CD14-positive monocyte (primary cell): ENCODE measurements at regions not wholly inside any gene's neighbourhood (a gene's known extent, or its start where the extent isn't known, plus 50 kb on each side); places are given as distances from the start of the nearest gene placed in this dataset.

Experiments
- DNase-seq, 3 donors: peaks; one replicate each; pipeline ENCODE4 v3.0.0-alpha.2; 2011 to 2022
- H2AFZ ChIP-seq: 2 replicates; pipeline ENCODE4 v1.6.0; 2012; ENCODE audit warnings: mild to moderate bottlenecking, low read depth, low read length, inconsistent platforms; ENCODE audit not compliant: insufficient read depth, poor library complexity, severe bottlenecking
- H3K27ac ChIP-seq, 2 donors: 1 replicate in 1 of 2; 2 replicates in 1 of 2; pipeline ENCODE4 v1.5.1; 2012 to 2013; ENCODE audit warnings: low read length in 2 of 2, control low read depth in 1 of 2, inconsistent platforms in 1 of 2, low read depth in 1 of 2, mild to moderate bottlenecking in 1 of 2
- H3K27me3 ChIP-seq, 2 donors: one replicate each; pipeline versions ENCODE4 v1.6.0 to v1.6.1; 2011 to 2013; ENCODE audit warnings: low read length in 2 of 2; ENCODE audit not compliant: control insufficient read depth in 2 of 2, insufficient read depth in 2 of 2
- H3K36me3 ChIP-seq, 2 donors: replicated peaks in 1 of 2; 1 replicate in 1 of 2; 2 replicates in 1 of 2; pipeline versions ENCODE4 v1.5.1 to v1.6.1; 2012 to 2013; ENCODE audit warnings: low read length in 2 of 2, control low read depth in 1 of 2, inconsistent platforms in 1 of 2, mild to moderate bottlenecking in 1 of 2; ENCODE audit not compliant: insufficient read depth in 2 of 2, control insufficient read depth in 1 of 2
- H3K4me1 ChIP-seq, 2 donors: 1 replicate in 1 of 2; 2 replicates in 1 of 2; pipeline versions ENCODE4 v1.5.1 to v1.6.1; 2012 to 2013; ENCODE audit warnings: low read length in 2 of 2, control low read depth in 1 of 2, inconsistent platforms in 1 of 2, mild to moderate bottlenecking in 1 of 2, moderate library complexity in 1 of 2; ENCODE audit not compliant: insufficient read depth in 2 of 2, control insufficient read depth in 1 of 2
- H3K4me2 ChIP-seq: replicated peaks from 2 replicates; pipeline ENCODE3; 2012; ENCODE audit warnings: low read length, moderate library complexity, mild to moderate bottlenecking; ENCODE audit not compliant: poor library complexity, severe bottlenecking; ENCODE audit errors: extremely low read depth
- H3K4me3 ChIP-seq, 3 experiments: fragments of 200-600 bp in 1 of 3; sonication (generic) in 1 of 3; replicated peaks in 1 of 3; 1 replicate in 2 of 3; 2 replicates in 1 of 3; pipeline ENCODE4 v1.5.1; 2011 to 2013; ENCODE audit warnings: low read length in 3 of 3, mild to moderate bottlenecking in 3 of 3, control low read depth in 2 of 3, low read depth in 2 of 3, inconsistent platforms in 1 of 3, moderate library complexity in 1 of 3
- H3K79me2 ChIP-seq: 2 replicates; pipeline ENCODE4 v1.6.0; 2012; ENCODE audit warnings: mild to moderate bottlenecking, control low read depth, inconsistent platforms, low read length, moderate library complexity; ENCODE audit not compliant: insufficient read depth
- H3K9ac ChIP-seq: 2 replicates; pipeline ENCODE4 v1.6.0; 2017; ENCODE audit warnings: low read length, mild to moderate bottlenecking; ENCODE audit not compliant: insufficient read depth, poor library complexity, severe bottlenecking
- H3K9me3 ChIP-seq, 2 donors: replicated peaks in 1 of 2; 1 replicate in 1 of 2; 2 replicates in 1 of 2; pipeline versions ENCODE4 v1.5.1 to v1.6.1; 2012 to 2013; ENCODE audit warnings: low read length in 2 of 2, control low read depth in 1 of 2; ENCODE audit not compliant: control insufficient read depth in 1 of 2, insufficient read depth in 1 of 2
- H4K20me1 ChIP-seq: 2 replicates; pipeline ENCODE4 v1.6.0; 2012; ENCODE audit warnings: mild to moderate bottlenecking, low read length, control low read depth, moderate library complexity; ENCODE audit not compliant: insufficient read depth
- H3K27ac Mint-ChIP-seq, 7 donors: one replicate each; pipeline ENCODE4 v1.8.0; 2020; ENCODE audit warnings: mild to moderate bottlenecking in 7 of 7, mixed read lengths in 7 of 7, moderate library complexity in 6 of 7, inconsistent platforms in 2 of 7
- H3K27me3 Mint-ChIP-seq, 3 donors: one replicate each; pipeline ENCODE4 v1.8.0; 2021 to 2022; ENCODE audit warnings: low read depth in 3 of 3, mild to moderate bottlenecking in 3 of 3, mixed read lengths in 3 of 3, moderate library complexity in 3 of 3, inconsistent platforms in 1 of 3
- H3K36me3 Mint-ChIP-seq, 2 donors: one replicate each; pipeline ENCODE4 v1.8.0; 2020; ENCODE audit warnings: mixed read lengths in 2 of 2, inconsistent platforms in 1 of 2, mild to moderate bottlenecking in 1 of 2
- H3K4me1 Mint-ChIP-seq: one replicate; pipeline ENCODE4 v1.8.0; 2020; ENCODE audit warnings: mild to moderate bottlenecking, mixed read lengths
- H3K4me3 Mint-ChIP-seq, 2 donors: one replicate each; pipeline ENCODE4 v1.8.0; 2020; ENCODE audit warnings: mild to moderate bottlenecking in 2 of 2, mixed read lengths in 2 of 2, moderate library complexity in 1 of 2
- H3K9me3 Mint-ChIP-seq, 7 donors: one replicate each; pipeline ENCODE4 v1.8.0; 2020 to 2022; ENCODE audit warnings: mixed read lengths in 7 of 7, mild to moderate bottlenecking in 6 of 7, moderate library complexity in 6 of 7, inconsistent platforms in 2 of 7
- CTCF ChIP-seq: fragments of 200-600 bp; IDR thresholded peaks from one replicate; pipeline ENCODE4 v1.8.0; 2022; ENCODE audit warnings: antibody characterized with exemption, mild to moderate bottlenecking
- WGBS: methylation state at CpG from one replicate; pipeline ENCODE4 v1.1.5; 2013; ENCODE audit warnings: missing lambda C conversion rate; ENCODE audit not compliant: insufficient coverage; 5-methylcytosine and 5-hydroxymethylcytosine counted together
- intact Hi-C, 2 donors: fragments of 100-400 bp; cut with micrococcal nuclease; formaldehyde crosslinking; loops; one replicate each; pipeline versions ENCODE4 v1.15.0 to v1.15.1; 2023

GRCh38 chr10:121306159-121306673, 292.0 kb downstream of the FGFR2 start:
- Histone ChIP-seq H3K9me3 (no peaks in the 10 kb centered on the region), H4K20me1 (no peaks in the 10 kb centered on the region), H2AFZ (no peak overlapping the region), H3K4me3 (no peak overlapping the region), H3K36me3 (no peaks in the 10 kb centered on the region), H3K9ac (no peak overlapping the region), H3K27me3 (no peaks in the 10 kb centered on the region), H3K79me2 (no peaks in the 10 kb centered on the region), H3K27ac (no peak overlapping the region), H3K4me2 (no peak overlapping the region), H3K4me1 (no peaks in the 10 kb centered on the region)
- Mint-ChIP-seq H3K4me3 (no peak overlapping the region), H3K27me3 (peaks cover 0 to 2% (median 2%) of the 10 kb centered on the region in 3 donors), H3K4me1 (no peaks in the 10 kb centered on the region), H3K36me3 (no peaks in the 10 kb centered on the region), H3K9me3 (peaks cover 0 to 16% (median 0%) of the 10 kb centered on the region in 7 donors), H3K27ac (no peak overlapping the region)
- DNase-seq = no peak
- no CpG with 5 or more reads among the region's 3 CpGs for WGBS
- TF ChIP-seq CTCF = no peak
- intact Hi-C loops = no loop called here

GRCh38 chr10:121307411-121307980, 290.7 kb downstream of the FGFR2 start:
- no peak overlapping the region for H3K9ac ChIP-seq
- no peak for DNase-seq
- H3K4me2 ChIP-seq = no peak overlapping the region
- Mint-ChIP-seq H3K9me3 (peaks cover 0 to 16% (median 0%) of the 10 kb centered on the region in 7 donors), H3K4me3 (no peak overlapping the region), H3K27me3 (peaks cover 0 to 4% (median 2%) of the 10 kb centered on the region in 3 donors), H3K4me1 (no peaks in the 10 kb centered on the region), H3K27ac (no peak overlapping the region), H3K36me3 (no peaks in the 10 kb centered on the region)
- H4K20me1 ChIP-seq = no peaks in the 10 kb centered on the region
- no peaks in the 10 kb centered on the region for H3K4me1 ChIP-seq
- no peak overlapping the region for H3K27ac ChIP-seq
- H3K4me3 ChIP-seq = no peak overlapping the region
- no peak for TF ChIP-seq CTCF
- intact Hi-C loops = no loop called here
- no peak overlapping the region for H2AFZ ChIP-seq
- no peaks in the 10 kb centered on the region for H3K79me2 ChIP-seq
- no CpG with 5 or more reads among the region's 3 CpGs for WGBS
- no peaks in the 10 kb centered on the region for H3K27me3 ChIP-seq
- H3K9me3 ChIP-seq = no peaks in the 10 kb centered on the region
- no peaks in the 10 kb centered on the region for H3K36me3 ChIP-seq
